GM18873 (cell line): ENCODE measurements at regions not wholly inside any gene's neighbourhood (a gene's known extent, or its start where the extent isn't known, plus 50 kb on each side); places are given as distances from the start of the nearest gene placed in this dataset.
A peak's percentile ranks its signal among the peaks of the same experiment; 100 is the strongest.
"Not testable (repeated sequence)": the region's sequence is repeated elsewhere in the genome, so short reads cannot be mapped to it uniquely, and the experiment has no call there.

ENCODE experiments used
- ATAC-seq: cut with Tn5 transposase; IDR thresholded peaks from one replicate; pipeline ENCODE4 v1.9.1; 2021; ENCODE audit warnings: mild to moderate bottlenecking, moderate library complexity, moderate number of reproducible peaks; ENCODE audit not compliant: unreplicated experiment, low FRiP score

DNA sequence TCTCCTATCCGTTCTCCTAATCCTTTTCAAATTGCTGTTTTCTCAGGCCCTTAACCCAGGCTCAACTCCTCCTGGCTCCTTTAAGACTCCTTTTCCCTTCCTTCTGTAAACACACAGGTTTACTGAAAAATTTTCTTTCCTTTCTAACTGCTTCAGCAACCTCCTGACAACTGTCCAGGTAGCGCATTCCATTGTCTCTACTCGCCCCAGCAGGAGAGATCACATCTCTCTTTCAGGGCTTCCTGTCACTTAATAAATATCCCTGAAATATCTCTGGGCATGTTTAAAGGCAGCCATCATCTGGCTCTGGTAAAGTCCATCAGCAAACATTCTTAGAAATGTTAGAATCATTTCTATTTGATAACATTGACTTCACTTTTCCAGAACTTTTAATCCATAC, 211.2 kb upstream of the PTBP2 start:
- ATAC-seq: no peak

DNA sequence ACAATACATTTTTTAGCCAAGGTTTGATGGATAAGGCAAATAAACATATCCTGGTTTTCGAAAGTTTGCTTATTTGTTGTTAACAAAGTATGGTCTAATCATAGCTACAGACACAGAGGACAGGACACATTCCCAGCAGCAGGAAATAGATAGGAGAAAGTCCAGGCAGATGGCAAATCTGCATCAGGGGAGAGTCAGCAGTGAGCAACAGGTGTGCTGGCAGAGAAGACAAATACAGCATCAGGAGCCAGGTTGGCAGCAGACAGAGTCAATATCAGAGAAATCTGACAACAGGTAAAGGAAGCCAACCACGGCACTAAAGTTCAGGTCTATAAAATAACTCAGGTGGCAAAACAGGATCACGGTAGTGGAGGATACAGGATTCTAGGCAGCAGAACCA, 210.7 kb upstream of the PTBP2 start:
- ATAC-seq: no peak

DNA sequence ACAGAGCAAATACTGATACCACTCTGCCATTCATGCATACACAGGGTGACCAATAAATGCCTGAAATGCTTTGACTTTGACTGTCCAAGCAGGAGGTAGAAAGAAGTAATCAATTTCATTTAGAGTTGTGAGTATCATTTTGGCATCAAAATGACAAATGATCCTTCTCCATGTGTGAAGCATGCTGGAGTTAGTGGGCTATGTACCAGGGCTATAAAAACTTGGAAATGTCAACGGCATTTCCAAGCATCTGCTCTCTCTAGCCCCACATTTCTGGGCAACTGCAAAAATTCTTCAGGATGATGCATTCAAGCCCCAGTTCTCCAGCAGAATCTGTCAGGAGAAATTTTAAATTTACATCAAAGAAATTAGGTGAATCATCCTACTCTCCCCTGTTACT, 208.4 kb upstream of the PTBP2 start:
- ATAC-seq: no peak

- ATAC-seq: peak; percentile 86
These were observed 206.2 kb upstream of the PTBP2 start for GRCh38 chr1:96515430-96515829.

DNA sequence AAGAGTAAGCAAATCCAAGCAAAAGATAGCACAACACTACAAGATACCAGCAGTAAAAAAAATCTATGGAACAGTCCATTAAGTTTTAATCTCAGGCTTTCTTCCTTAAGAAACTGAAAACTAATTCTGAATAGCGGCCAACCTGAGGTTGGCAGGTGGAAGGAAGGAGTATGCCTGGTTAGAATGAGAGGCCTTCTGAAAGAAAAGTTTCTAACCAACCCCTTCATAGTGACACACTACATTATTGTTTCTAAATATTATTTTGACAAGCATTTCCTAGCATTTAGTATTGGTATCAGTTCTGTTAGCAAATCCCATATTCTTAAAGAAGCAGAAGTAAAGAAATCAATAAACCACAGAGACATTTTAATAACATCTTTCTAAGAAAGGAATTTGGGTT, 205.7 kb upstream of the PTBP2 start:
- ATAC-seq: no peak

- ATAC-seq: no peak
These were observed 201.6 kb upstream of the PTBP2 start for GRCh38 chr1:96519851-96520578.

- ATAC-seq: no peak
These were observed 201.0 kb upstream of the PTBP2 start for GRCh38 chr1:96520579-96520947.

DNA sequence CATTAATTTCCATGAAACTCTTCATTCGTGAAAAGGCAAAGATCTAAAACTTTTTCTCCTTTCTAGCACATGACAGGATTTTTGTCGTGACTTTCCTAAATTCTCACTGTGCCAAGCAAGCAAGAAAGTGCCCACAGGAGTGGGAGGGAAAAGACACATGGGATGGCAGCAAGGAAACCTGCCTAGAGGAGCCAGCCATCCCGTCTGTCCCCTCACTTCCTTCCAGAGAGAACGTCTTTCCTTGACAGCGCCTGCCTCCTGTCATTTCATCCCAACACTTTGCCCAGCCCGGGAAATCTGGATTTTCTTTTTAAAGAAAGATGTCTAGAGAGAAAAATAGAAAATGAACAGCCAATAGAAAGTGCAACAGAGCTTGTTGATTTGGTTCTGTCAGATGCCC, 200.6 kb upstream of the PTBP2 start:
- no peak for ATAC-seq

- ATAC-seq: no peak
These were observed 199.4 kb upstream of the PTBP2 start for GRCh38 chr1:96521994-96522760.

DNA sequence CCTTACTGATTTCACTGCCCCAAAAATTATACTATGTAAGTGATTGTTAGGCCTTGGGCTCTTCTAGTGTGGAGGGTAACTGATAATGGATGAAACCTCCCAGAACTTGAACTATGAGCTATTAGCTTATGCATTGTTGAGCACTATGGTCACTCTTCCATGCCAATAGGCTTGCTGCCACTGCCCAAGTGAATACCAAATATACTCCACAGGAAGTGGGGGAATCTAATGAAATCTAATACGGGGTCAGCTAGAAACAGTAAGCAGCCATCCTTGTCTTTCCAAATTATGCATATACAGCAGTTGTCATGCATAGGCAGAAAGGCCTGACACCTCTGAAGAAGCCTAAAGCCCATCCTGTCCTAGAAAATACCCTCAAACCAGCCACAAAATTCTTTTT, 198.7 kb upstream of the PTBP2 start:
- ATAC-seq: no peak

DNA sequence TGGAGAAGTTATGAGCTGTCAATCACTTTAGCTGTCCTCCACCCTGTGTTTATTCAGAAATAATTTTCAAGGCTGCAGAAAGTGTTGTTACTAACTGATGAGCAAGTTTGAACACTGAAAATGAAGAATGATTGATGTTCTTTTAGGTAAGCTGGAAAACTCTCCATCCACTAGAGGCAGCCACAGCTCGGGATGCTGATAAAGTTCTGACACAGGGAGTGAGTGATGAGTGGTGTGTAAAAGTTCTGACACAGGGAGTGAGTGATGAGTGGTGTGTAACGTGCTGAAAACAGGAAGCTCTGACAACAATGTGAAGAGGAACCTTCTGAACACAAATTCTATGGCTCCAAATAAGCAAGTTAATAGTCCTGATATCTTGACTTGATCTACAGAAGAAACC, 197.5 kb upstream of the PTBP2 start:
- ATAC-seq: no peak

DNA sequence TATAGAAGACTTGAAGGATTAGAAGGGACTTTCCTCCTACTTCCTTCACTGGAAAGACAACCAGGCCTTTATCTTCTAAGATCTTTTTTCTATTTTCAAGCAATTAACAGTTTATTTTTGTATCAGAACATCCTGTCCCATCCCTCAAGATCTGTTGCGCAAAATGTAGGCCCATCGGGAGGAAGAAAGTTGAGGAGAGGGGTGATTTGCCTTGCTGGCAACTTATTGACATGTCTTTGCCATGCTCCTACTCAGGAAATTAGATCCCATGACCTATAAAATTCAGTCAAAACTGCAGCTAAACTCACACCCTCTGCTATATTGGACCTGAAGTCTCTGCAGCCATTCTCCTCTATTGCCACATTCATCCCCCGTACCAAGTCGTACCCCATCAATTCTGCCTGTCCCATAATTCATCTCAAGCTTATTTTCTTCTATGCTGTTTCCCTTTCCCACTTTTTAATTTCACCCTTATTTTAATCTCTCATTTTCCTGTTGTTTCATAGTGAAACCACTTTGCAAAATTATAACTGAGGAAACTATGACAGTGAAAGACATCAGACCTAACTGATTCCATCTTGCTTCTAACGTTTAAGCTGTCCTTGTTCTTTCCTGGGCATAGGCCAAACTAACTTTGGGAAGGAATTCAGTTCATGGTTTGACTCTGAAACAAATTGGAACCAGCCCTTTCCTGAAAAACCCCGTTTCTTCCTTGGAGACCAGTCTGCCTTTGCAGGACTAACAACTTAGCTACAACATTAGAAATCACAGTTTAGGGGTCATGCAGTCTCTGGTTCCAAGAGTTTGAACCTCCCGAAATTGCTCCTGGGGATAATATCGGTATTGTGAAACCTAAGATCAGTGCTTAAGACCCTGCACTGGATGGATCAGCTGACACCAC, 195.7 kb upstream of the PTBP2 start:
- ATAC-seq: no peak

DNA sequence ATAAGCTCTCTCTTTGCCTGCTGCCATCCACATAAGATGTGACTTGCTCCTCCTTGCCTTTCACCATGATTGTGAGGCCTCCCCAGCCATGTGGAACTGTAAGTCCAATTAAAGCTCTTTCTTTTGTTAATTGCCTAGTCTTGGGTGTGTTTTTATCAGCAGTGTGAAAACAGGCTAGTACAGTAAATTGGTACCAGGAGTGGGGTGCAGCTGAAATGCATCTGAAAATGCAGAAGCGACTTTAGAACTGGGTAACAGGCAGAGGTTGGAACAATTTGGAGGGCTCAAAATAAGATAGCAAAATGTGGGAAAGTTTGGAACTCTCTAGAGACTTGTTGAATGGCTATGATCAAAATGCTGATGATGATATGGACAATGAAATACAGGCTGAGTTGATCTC, 192.9 kb upstream of the PTBP2 start:
- ATAC-seq: not testable (repeated sequence)

DNA sequence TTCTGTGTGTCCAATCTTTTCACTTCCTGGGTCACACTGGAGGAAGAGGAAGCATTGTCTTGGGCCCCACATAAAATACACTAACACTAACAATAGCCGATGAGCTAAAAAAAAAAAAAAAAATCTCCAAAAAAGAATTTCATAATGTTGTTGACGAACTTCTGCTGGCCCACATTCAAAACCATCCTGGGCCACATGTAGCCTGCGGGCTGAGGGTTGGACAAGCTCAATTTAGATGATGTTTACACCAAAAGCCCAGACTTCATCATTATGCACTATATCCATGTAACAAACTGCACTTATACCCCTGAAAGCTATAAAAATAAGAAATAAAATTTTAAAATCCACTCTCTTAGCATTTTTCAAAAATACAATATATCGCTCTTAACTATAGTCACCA, 187.8 kb upstream of the PTBP2 start:
- no peak for ATAC-seq

- no peak for ATAC-seq
These were observed 185.0 kb upstream of the PTBP2 start for GRCh38 chr1:96536581-96536980.

- ATAC-seq: no peak
These were observed 183.4 kb upstream of the PTBP2 start for GRCh38 chr1:96538111-96538641.

- no peak for ATAC-seq
These were observed 182.7 kb upstream of the PTBP2 start for GRCh38 chr1:96538883-96539282.

GRCh38 chr1:96541491-96541890, 180.1 kb upstream of the PTBP2 start:
- ATAC-seq: no peak

DNA sequence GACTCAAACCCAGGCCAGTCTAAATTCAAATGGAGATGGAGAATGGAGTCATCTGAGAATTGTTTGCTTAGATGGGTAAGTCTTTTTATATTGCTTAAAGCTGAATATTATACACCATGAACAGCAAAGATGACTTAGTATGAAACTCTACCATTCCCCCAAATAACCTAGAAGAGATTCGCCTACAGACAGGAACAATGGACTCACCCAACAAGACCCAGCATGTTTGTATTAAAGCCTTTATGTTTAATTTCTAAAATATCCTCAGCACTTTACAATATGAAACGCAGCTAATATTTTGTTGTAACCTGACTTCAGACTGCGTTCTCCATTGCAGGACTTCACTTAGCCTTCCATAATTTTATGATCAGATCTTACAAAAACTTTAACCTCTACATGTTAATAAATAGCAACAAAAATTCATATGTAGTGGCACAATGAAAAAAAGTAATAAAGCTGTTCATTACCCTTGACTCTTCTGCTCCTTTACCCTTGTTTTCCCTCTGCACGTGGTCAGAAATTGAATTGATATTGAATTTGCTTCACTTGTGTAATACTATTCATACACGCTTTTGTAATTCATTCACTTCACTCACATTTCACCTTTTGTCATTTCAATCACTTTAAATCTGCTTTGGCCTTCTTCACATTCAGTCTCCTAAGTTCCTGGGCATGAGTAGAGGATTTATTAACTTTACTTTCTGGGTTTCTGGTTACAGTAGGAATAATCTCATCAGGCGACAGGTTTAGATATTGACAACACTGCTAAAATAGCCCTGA, 177.3 kb upstream of the PTBP2 start:
- ATAC-seq: no peak

- ATAC-seq: no peak
These were observed 176.8 kb upstream of the PTBP2 start for GRCh38 chr1:96544831-96545221.
